ENCODE measurements at regions not wholly inside any gene's neighbourhood (a gene's known extent, or its start where the extent isn't known, plus 50 kb on each side); places are given as distances from the start of the nearest gene placed in this dataset.

DNA sequence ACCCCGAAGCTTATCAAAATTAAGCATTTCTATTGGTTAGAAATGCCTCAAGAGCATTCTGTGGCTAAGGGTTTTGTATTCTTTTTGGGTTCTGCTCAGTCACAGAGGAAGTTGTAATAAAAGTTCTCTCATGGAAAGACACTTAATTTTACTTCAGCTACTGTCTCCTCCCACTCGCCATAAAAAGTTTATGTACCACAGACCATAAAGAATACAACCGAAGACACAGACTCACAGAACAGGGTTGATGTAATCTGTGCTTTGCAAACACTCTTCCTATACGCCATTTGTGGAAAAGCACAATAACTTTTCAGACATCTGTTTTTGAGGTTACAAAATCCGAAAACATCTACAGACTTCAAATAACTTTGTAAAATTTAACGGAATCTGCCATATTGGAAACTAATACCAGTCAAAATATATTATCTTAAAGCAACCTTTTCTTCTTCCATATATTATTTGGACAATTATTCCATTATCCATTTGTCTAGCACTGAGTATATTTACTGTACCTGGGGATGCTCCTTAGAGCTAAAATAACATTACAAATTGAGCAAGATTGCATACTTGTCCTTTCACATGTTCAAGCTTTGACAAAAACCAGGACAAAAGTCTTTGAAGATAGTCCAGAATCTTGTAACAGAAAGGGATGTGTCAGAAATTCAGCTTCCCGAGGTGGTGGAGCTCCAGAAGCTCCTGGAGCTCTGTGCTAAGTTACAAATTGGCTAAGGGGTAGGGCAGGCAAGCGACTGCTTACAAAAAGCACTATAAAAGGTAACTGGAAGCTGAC lies 219.0 kb upstream of the MEOX2 start:
- no peaks in the 10 kb centered on the region for H3F3A ChIP-seq (ENCODE audit: insufficient read depth, low read length)
- no peak overlapping the region for H3K9ac ChIP-seq (ENCODE audit: low read length)
- no peaks in the 10 kb centered on the region for H4K20me1 ChIP-seq (ENCODE audit: insufficient read depth, low read length)
- H2AFZ ChIP-seq (ENCODE audit: low read length), result no peak overlapping the region
- no peak overlapping the region for H3K4me3 ChIP-seq (ENCODE audit: low read length)
- H3K9me3 ChIP-seq (replicated peaks; ENCODE audit: insufficient read depth, low read length), result no peaks in the 10 kb centered on the region
- no peaks in the 10 kb centered on the region for H3K27me3 ChIP-seq (replicated peaks; ENCODE audit: insufficient read depth, low read length)
- no peaks in the 10 kb centered on the region for H3K36me3 ChIP-seq (replicated peaks; ENCODE audit: insufficient read depth, low read length)
- no peaks in the 10 kb centered on the region for H3K4me1 ChIP-seq (ENCODE audit: low read length)
- DNase-seq, result no peak
- TF ChIP-seq EZH2 (optimal IDR thresholded peaks at IDR 0.05; ENCODE audit: low read depth, low read length) (no peak), EZH2phosphoT487 (IDR thresholded peaks at IDR 0.05; ENCODE audit: low read length) (no peak)
- H3K4me2 ChIP-seq (ENCODE audit: low read depth, low read length), result no peak overlapping the region
- no peaks in the 10 kb centered on the region for H3K9me2 ChIP-seq (replicated peaks; ENCODE audit: insufficient read depth, low read length)
- no peaks in the 10 kb centered on the region for H3K79me2 ChIP-seq (ENCODE audit: low read length)
- H3K27ac ChIP-seq (ENCODE audit: low read length), result no peak overlapping the region

DNA sequence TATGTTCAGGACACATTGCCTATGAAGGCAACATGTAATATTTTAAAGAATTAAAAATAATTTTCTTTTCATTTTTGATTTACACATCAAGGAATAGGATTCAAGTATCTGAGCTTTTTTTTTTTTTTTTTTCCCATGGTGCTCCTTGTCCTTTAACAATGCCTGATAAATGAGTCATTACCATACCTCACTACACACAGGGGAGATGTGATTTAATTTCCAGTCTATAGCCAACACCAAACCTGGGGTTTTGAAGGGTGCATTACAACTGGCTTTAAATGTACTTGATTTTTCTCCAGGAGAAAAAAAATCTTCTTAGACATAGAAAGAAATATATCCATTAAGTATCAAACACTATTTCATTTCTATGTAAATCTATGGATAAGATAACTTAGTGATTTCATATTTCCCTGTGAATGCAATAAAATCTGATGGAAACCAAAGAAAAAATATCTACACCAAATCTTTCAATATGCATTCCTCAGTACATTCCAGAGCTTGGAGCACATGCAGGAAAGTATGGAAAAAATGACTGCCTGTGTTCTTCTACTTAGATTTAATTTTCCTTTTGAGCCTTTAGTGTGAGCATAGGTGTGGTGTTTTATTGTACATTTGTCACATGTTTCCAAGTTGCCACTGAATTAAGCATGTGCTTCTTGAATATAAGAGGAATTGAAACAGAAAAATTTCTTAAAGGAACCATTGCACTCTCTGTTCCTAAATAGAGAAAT lies 204.8 kb upstream of the MEOX2 start:
- Histone ChIP-seq H3K79me2 (ENCODE audit: low read length) (no peaks in the 10 kb centered on the region), H3K4me3 (ENCODE audit: low read length) (no peak overlapping the region), H3K4me1 (ENCODE audit: low read length) (no peaks in the 10 kb centered on the region), H3K9me3 (replicated peaks; ENCODE audit: insufficient read depth, low read length) (no peaks in the 10 kb centered on the region), H2AFZ (ENCODE audit: low read length) (no peak overlapping the region), H3F3A (ENCODE audit: insufficient read depth, low read length) (no peaks in the 10 kb centered on the region), H3K9me2 (replicated peaks; ENCODE audit: insufficient read depth, low read length) (no peaks in the 10 kb centered on the region), H4K20me1 (ENCODE audit: insufficient read depth, low read length) (no peaks in the 10 kb centered on the region), H3K27ac (ENCODE audit: low read length) (no peak overlapping the region), H3K36me3 (replicated peaks; ENCODE audit: insufficient read depth, low read length) (no peaks in the 10 kb centered on the region), H3K27me3 (replicated peaks; ENCODE audit: insufficient read depth, low read length) (no peaks in the 10 kb centered on the region), H3K4me2 (ENCODE audit: low read depth, low read length) (no peak overlapping the region), H3K9ac (ENCODE audit: low read length) (no peak overlapping the region)
- no peak for DNase-seq
- TF ChIP-seq EZH2 (optimal IDR thresholded peaks at IDR 0.05; ENCODE audit: low read depth, low read length) (no peak), EZH2phosphoT487 (IDR thresholded peaks at IDR 0.05; ENCODE audit: low read length) (no peak)
- TF ChIP-seq, protein P1, sequence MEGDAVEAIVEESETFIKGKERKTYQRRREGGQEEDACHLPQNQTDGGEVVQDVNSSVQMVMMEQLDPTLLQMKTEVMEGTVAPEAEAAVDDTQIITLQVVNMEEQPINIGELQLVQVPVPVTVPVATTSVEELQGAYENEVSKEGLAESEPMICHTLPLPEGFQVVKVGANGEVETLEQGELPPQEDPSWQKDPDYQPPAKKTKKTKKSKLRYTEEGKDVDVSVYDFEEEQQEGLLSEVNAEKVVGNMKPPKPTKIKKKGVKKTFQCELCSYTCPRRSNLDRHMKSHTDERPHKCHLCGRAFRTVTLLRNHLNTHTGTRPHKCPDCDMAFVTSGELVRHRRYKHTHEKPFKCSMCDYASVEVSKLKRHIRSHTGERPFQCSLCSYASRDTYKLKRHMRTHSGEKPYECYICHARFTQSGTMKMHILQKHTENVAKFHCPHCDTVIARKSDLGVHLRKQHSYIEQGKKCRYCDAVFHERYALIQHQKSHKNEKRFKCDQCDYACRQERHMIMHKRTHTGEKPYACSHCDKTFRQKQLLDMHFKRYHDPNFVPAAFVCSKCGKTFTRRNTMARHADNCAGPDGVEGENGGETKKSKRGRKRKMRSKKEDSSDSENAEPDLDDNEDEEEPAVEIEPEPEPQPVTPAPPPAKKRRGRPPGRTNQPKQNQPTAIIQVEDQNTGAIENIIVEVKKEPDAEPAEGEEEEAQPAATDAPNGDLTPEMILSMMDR (IDR thresholded peaks at IDR 0.05; ENCODE audit: low read length), result no peak

DNA sequence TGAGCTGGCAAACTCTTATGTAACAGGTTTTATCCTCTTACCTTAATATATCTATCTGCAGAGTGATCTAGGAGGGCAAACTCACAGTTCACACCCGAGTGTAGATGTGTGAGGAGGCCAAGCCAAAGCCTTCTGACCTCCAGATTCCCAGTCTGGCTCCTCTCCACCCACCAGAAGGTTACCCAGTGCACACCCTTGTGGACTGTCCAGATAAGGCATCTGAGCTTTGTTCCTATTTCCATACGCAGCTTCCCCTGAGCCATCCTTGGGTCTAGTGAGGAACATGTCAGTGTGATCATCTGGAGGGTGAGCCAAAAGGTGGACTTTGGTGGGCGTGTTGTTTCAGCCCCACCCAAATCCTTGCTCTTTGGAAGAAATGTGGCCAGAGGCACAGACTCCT lies 203.0 kb upstream of the MEOX2 start:
- Histone ChIP-seq H3K79me2 (ENCODE audit: low read length) (no peaks in the 10 kb centered on the region), H3K4me2 (ENCODE audit: low read depth, low read length) (no peak overlapping the region), H3F3A (ENCODE audit: insufficient read depth, low read length) (no peaks in the 10 kb centered on the region), H4K20me1 (ENCODE audit: insufficient read depth, low read length) (no peaks in the 10 kb centered on the region), H3K36me3 (replicated peaks; ENCODE audit: insufficient read depth, low read length) (no peaks in the 10 kb centered on the region), H3K4me3 (ENCODE audit: low read length) (no peak overlapping the region), H3K9me2 (replicated peaks; ENCODE audit: insufficient read depth, low read length) (no peaks in the 10 kb centered on the region), H3K27me3 (replicated peaks; ENCODE audit: insufficient read depth, low read length) (no peaks in the 10 kb centered on the region), H3K4me1 (ENCODE audit: low read length) (no peaks in the 10 kb centered on the region), H3K27ac (ENCODE audit: low read length) (no peak overlapping the region), H2AFZ (ENCODE audit: low read length) (no peak overlapping the region), H3K9ac (ENCODE audit: low read length) (no peak overlapping the region), H3K9me3 (replicated peaks; ENCODE audit: insufficient read depth, low read length) (no peaks in the 10 kb centered on the region)
- DNase-seq, result no peak
- TF ChIP-seq EZH2 (optimal IDR thresholded peaks at IDR 0.05; ENCODE audit: low read depth, low read length) (no peak), EZH2phosphoT487 (IDR thresholded peaks at IDR 0.05; ENCODE audit: low read length) (no peak)
- TF ChIP-seq, protein P1 (IDR thresholded peaks at IDR 0.05; ENCODE audit: low read length), result no peak

All from MM.1S (cell line).